ENCODE measurements at regions not wholly inside any gene's neighbourhood (a gene's known extent, or its start where the extent isn't known, plus 50 kb on each side); places are given as distances from the start of the nearest gene placed in this dataset.

- no peak overlapping the region for H3K4me2 ChIP-seq (replicated peaks; ENCODE audit: extremely low read depth, low read length, poor library complexity, severe bottlenecking)
- H3K4me1 Mint-ChIP-seq = no peaks in the 10 kb centered on the region
- intact Hi-C loops (cut with micrococcal nuclease) = loop anchor here in 1 of 2 donors (10.0 kb wide), 1 partner anchor 430 kb away; the partner anchor contains the start of gene NUAK1
- WGBS (ENCODE audit: insufficient coverage) = 81% methylated on average over 4 of the region's 6 CpGs
- no peak overlapping the region for H3K27ac Mint-ChIP-seq
- H3K79me2 ChIP-seq (ENCODE audit: insufficient read depth, low read length) = no peaks in the 10 kb centered on the region
- TF ChIP-seq, protein P1, sequence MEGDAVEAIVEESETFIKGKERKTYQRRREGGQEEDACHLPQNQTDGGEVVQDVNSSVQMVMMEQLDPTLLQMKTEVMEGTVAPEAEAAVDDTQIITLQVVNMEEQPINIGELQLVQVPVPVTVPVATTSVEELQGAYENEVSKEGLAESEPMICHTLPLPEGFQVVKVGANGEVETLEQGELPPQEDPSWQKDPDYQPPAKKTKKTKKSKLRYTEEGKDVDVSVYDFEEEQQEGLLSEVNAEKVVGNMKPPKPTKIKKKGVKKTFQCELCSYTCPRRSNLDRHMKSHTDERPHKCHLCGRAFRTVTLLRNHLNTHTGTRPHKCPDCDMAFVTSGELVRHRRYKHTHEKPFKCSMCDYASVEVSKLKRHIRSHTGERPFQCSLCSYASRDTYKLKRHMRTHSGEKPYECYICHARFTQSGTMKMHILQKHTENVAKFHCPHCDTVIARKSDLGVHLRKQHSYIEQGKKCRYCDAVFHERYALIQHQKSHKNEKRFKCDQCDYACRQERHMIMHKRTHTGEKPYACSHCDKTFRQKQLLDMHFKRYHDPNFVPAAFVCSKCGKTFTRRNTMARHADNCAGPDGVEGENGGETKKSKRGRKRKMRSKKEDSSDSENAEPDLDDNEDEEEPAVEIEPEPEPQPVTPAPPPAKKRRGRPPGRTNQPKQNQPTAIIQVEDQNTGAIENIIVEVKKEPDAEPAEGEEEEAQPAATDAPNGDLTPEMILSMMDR (IDR thresholded peaks at IDR 0.05) = no peak
- H3K9me3 ChIP-seq (replicated peaks in 1 of 2; ENCODE audit: control insufficient read depth in 1 of 2, insufficient read depth in 1 of 2, low read length in 2 of 2) = no peaks in the 10 kb centered on the region
- peaks cover 2 to 6% (median 3%) of the 10 kb centered on the region in 3 donors for H3K27me3 Mint-ChIP-seq (ENCODE audit: low read depth in 3 of 3)
- H3K4me3 Mint-ChIP-seq = no peak overlapping the region
- no peaks in the 10 kb centered on the region for H3K36me3 ChIP-seq (replicated peaks in 1 of 2; ENCODE audit: control insufficient read depth in 1 of 2, insufficient read depth in 2 of 2, low read length in 2 of 2)
- H3K4me3 ChIP-seq (replicated peaks in 1 of 3; ENCODE audit: low read depth in 2 of 3, low read length in 3 of 3) = no peak overlapping the region
- H2AFZ ChIP-seq (ENCODE audit: insufficient read depth, low read depth, low read length, poor library complexity, severe bottlenecking) = no peak overlapping the region
- DNase-seq = no peak
- peaks cover 0 to 2% of the 10 kb centered on the region in 2 donors for H3K27me3 ChIP-seq (ENCODE audit: control insufficient read depth in 2 of 2, insufficient read depth in 2 of 2, low read length in 2 of 2)
- peaks cover 0 to 5% (median 0%) of the 10 kb centered on the region in 7 donors for H3K9me3 Mint-ChIP-seq
- H3K36me3 Mint-ChIP-seq = no peaks in the 10 kb centered on the region
- no peak overlapping the region for H3K9ac ChIP-seq (ENCODE audit: insufficient read depth, low read length, poor library complexity, severe bottlenecking)
- no peak overlapping the region for H3K27ac ChIP-seq (ENCODE audit: low read depth in 1 of 2, low read length in 2 of 2)
- no peaks in the 10 kb centered on the region for H4K20me1 ChIP-seq (ENCODE audit: insufficient read depth, low read length)
- H3K4me1 ChIP-seq (ENCODE audit: control insufficient read depth in 1 of 2, insufficient read depth in 2 of 2, low read length in 2 of 2) = no peaks in the 10 kb centered on the region
Observed at GRCh38 chr12:105704787-105705186, 374.3 kb downstream of the C12orf75 start.

DNA sequence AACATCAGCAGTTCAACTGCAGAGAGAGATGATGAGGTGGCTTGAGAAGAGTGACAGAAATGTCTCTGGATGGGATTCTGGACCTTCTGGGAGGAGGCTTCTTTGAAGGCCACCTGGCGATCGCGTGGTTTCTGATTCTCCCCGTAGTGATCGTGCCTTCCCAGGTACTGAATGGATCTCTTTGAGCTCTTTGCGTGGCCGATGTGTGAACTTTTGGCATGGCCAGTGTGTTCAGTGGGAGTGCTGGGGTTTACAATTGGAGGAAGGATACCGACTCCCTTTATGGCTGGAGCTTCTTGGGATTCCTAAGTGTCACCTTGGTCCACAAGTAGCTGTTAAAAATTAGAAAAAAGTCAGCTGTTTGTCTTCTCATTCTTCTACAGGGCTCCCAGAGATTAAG is 374.7 kb downstream of the C12orf75 start:
- no peak overlapping the region for H3K4me2 ChIP-seq (replicated peaks; ENCODE audit: extremely low read depth, low read length, poor library complexity, severe bottlenecking)
- intact Hi-C loops (cut with micrococcal nuclease) = loop anchor here in 1 of 2 donors (10.0 kb wide), 1 partner anchor 430 kb away; the partner anchor contains the start of gene NUAK1
- no peaks in the 10 kb centered on the region for H3K36me3 Mint-ChIP-seq
- no peaks in the 10 kb centered on the region for H3K36me3 ChIP-seq (replicated peaks in 1 of 2; ENCODE audit: control insufficient read depth in 1 of 2, insufficient read depth in 2 of 2, low read length in 2 of 2)
- 85% methylated on average over 6 of the region's 8 CpGs for WGBS (ENCODE audit: insufficient coverage)
- no peak overlapping the region for H3K4me3 ChIP-seq (replicated peaks in 1 of 3; ENCODE audit: low read depth in 2 of 3, low read length in 3 of 3)
- H3K27me3 ChIP-seq (ENCODE audit: control insufficient read depth in 2 of 2, insufficient read depth in 2 of 2, low read length in 2 of 2) = peaks cover 0 to 2% of the 10 kb centered on the region in 2 donors
- TF ChIP-seq, protein P1 (IDR thresholded peaks at IDR 0.05) = no peak
- H3K4me1 ChIP-seq (ENCODE audit: control insufficient read depth in 1 of 2, insufficient read depth in 2 of 2, low read length in 2 of 2) = no peaks in the 10 kb centered on the region
- H2AFZ ChIP-seq (ENCODE audit: insufficient read depth, low read depth, low read length, poor library complexity, severe bottlenecking) = no peak overlapping the region
- H3K9me3 ChIP-seq (replicated peaks in 1 of 2; ENCODE audit: control insufficient read depth in 1 of 2, insufficient read depth in 1 of 2, low read length in 2 of 2) = no peaks in the 10 kb centered on the region
- H3K9me3 Mint-ChIP-seq = peaks cover 0 to 5% (median 0%) of the 10 kb centered on the region in 7 donors
- H3K27me3 Mint-ChIP-seq (ENCODE audit: low read depth in 3 of 3) = peaks cover 2 to 6% (median 3%) of the 10 kb centered on the region in 3 donors
- no peaks in the 10 kb centered on the region for H3K79me2 ChIP-seq (ENCODE audit: insufficient read depth, low read length)
- H3K27ac Mint-ChIP-seq = no peak overlapping the region
- H3K27ac ChIP-seq (ENCODE audit: low read depth in 1 of 2, low read length in 2 of 2) = no peak overlapping the region
- DNase-seq = no peak
- H3K4me1 Mint-ChIP-seq = no peaks in the 10 kb centered on the region
- no peaks in the 10 kb centered on the region for H4K20me1 ChIP-seq (ENCODE audit: insufficient read depth, low read length)
- no peak overlapping the region for H3K9ac ChIP-seq (ENCODE audit: insufficient read depth, low read length, poor library complexity, severe bottlenecking)
- no peak overlapping the region for H3K4me3 Mint-ChIP-seq
